ENCODE measurements at regions not wholly inside any gene's neighbourhood (a gene's known extent, or its start where the extent isn't known, plus 50 kb on each side); places are given as distances from the start of the nearest gene placed in this dataset.

DNA sequence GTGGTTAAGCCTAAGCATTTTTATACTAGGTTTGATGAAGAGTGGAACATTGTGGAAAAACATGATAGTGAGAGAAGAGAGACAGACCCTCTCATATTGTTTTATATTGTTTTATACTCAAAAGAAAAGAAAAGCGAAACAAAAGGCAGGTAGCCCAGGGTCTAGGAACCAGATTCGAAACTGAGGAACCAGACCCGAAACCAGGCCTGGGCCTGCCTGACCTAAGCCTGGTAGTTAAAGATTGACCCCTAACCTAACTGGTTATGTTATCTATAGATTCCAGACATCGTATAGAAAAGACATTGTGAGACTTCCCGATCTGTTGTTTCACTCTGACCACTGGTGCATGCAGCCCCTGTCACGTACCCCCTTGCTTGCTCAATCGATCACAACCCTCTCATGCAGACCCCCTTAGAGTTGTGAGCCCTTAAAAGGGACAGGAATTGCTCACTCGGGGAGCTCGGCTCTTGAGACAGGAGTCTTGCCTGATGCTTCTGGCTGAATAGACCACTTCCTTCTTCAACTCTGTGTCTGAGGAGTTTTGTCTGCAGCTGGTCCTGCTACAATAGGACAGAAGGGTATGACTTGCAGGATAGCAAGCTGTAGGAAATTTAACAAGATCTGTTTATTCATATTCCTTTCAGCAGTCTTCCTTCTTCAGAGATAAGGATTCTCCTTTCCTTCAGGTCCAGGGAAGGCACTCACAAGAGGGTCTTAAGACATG, 147.1 kb upstream of the PLEKHA5 start:
- TF ChIP-seq, protein P1, sequence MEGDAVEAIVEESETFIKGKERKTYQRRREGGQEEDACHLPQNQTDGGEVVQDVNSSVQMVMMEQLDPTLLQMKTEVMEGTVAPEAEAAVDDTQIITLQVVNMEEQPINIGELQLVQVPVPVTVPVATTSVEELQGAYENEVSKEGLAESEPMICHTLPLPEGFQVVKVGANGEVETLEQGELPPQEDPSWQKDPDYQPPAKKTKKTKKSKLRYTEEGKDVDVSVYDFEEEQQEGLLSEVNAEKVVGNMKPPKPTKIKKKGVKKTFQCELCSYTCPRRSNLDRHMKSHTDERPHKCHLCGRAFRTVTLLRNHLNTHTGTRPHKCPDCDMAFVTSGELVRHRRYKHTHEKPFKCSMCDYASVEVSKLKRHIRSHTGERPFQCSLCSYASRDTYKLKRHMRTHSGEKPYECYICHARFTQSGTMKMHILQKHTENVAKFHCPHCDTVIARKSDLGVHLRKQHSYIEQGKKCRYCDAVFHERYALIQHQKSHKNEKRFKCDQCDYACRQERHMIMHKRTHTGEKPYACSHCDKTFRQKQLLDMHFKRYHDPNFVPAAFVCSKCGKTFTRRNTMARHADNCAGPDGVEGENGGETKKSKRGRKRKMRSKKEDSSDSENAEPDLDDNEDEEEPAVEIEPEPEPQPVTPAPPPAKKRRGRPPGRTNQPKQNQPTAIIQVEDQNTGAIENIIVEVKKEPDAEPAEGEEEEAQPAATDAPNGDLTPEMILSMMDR (IDR thresholded peaks at IDR 0.05; ENCODE audit: insufficient read depth, low read length, poor library complexity, severe bottlenecking) = no peak
- TF ChIP-seq EZH2phosphoT487 (conservative IDR thresholded peaks at IDR 0.05; ENCODE audit: low read length) = no peak

All from SU-DHL-6 (cell line).